GM13977 (cell line): ENCODE measurements at regions not wholly inside any gene's neighbourhood (a gene's known extent, or its start where the extent isn't known, plus 50 kb on each side); places are given as distances from the start of the nearest gene placed in this dataset.

Experiments
- DNase-seq: peaks from one replicate; pipeline ENCODE4 v3.0.0; 2012; ENCODE audit warnings: low spot score
- CTCF ChIP-seq: IDR thresholded peaks from 2 replicates; pipeline ENCODE4 v1.5.1; 2012; ENCODE audit warnings: mild to moderate bottlenecking, control low read depth; ENCODE audit not compliant: insufficient read depth; ENCODE audit errors: extremely low read depth, missing control alignments
- in situ Hi-C: fragments of 300-500 bp; cut with MboI; formaldehyde crosslinking; loops from one replicate; pipeline ENCODE4 v1.12.0; 2022; ENCODE audit warnings: low sequenced_read_pairs, low pct_unique_long_range_greater_than_20kb, mixed read lengths, inconsistent platforms; ENCODE audit not compliant: unreplicated experiment

GRCh38 chr1:164910671-164911070 lies 351.7 kb downstream of the PBX1 start:
- no peak for DNase-seq
- no peak for TF ChIP-seq CTCF
- in situ Hi-C loops = no loop called here

GRCh38 chr1:164907666-164908065 lies 348.7 kb downstream of the PBX1 start:
- in situ Hi-C loops = no loop called here

GRCh38 chr1:164905869-164906268 lies 346.9 kb downstream of the PBX1 start:
- TF ChIP-seq CTCF = no peak
- in situ Hi-C loops = no loop called here
- no peak for DNase-seq

More at GRCh38 chr1:164907666-164908065, 348.7 kb downstream of the PBX1 start:
- DNase-seq = no peak
- TF ChIP-seq CTCF = no peak

GRCh38 chr1:164902491-164902890 lies 343.5 kb downstream of the PBX1 start:
- TF ChIP-seq CTCF = no peak
- DNase-seq = no peak
- in situ Hi-C loops = no loop called here
